SK-N-SH (cell line): ENCODE measurements at regions not wholly inside any gene's neighbourhood (a gene's known extent, or its start where the extent isn't known, plus 50 kb on each side); places are given as distances from the start of the nearest gene placed in this dataset.

ENCODE experiments used
- CTCF ChIA-PET: fragments of 300-600, 350-600 bp; formaldehyde crosslinking; extraction: SDS; loops from one replicate; lab custom pipeline; 2021; lab: Yijun Ruan, JAX
- POLR2A ChIA-PET: fragments of 350-600 bp; sonication (Branson Sonifier 250); formaldehyde crosslinking; extraction: SDS; loops from one replicate; lab custom pipeline; 2020; ENCODE audit warnings: antibody characterized with exemption, inconsistent platforms; lab: Yijun Ruan, JAX
- DNase-seq: peaks from one replicate; pipeline ENCODE4 v3.0.0; 2012
- H2AFZ ChIP-seq: fragments of 200-600 bp; sonication (generic); 2 replicates; pipeline ENCODE4 v1.8.1; 2016; ENCODE audit warnings: antibody characterized with exemption, mild to moderate bottlenecking, low read depth
- H3F3A ChIP-seq: fragments of 200-600 bp; sonication (generic); replicated peaks from 2 replicates; pipeline ENCODE3; 2016; ENCODE audit warnings: antibody characterized with exemption, mild to moderate bottlenecking; ENCODE audit not compliant: insufficient read depth
- H3K27ac ChIP-seq, 2 experiments: fragments of 200-500 bp in 1 of 2; fragments of 200-600 bp in 1 of 2; sonication (Bioruptor generic) in 1 of 2; sonication (generic), shearing (Covaris generic) in 1 of 2; 2 replicates each; pipeline versions ENCODE4 v1.5.1 to v1.6.1; 2014 to 2016; ENCODE audit warnings: low read depth in 2 of 2, inconsistent platforms in 1 of 2, low read length in 1 of 2, mild to moderate bottlenecking in 1 of 2, mixed read lengths in 1 of 2
- H3K27me3 ChIP-seq: fragments of 200-600 bp; sonication (generic), shearing (Covaris generic); 2 replicates; pipeline ENCODE4 v1.6.1; 2016; ENCODE audit warnings: mixed run types; ENCODE audit not compliant: insufficient read depth
- H3K36me3 ChIP-seq, 2 experiments: fragments of 200-500 bp in 1 of 2; fragments of 200-600 bp in 1 of 2; sonication (Bioruptor generic) in 1 of 2; sonication (generic) in 1 of 2; replicated peaks in 1 of 2; 2 replicates each; pipeline versions ENCODE3 to v1.5.1; 2014 to 2016; ENCODE audit warnings: low read length in 1 of 2, mild to moderate bottlenecking in 1 of 2; ENCODE audit not compliant: insufficient read depth in 2 of 2, control insufficient read depth in 1 of 2
- H3K4me1 ChIP-seq, 2 experiments: fragments of 200-500 bp in 1 of 2; fragments of 200-600 bp in 1 of 2; sonication (Bioruptor generic) in 1 of 2; sonication (generic), shearing (Covaris generic) in 1 of 2; 2 replicates each; pipeline versions ENCODE4 v1.5.1 to v1.6.1; 2014 to 2016; ENCODE audit warnings: low read depth in 1 of 2, low read length in 1 of 2, mixed run types in 1 of 2; ENCODE audit not compliant: insufficient read depth in 2 of 2, control insufficient read depth in 1 of 2
- H3K4me2 ChIP-seq: fragments of 200-600 bp; sonication (generic), shearing (Covaris generic); 2 replicates; pipeline ENCODE4 v1.6.1; 2017; ENCODE audit warnings: mixed run types
- H3K4me3 ChIP-seq, 2 experiments: fragments of 200-500 bp in 1 of 2; fragments of 200-600 bp in 1 of 2; sonication (Bioruptor generic) in 1 of 2; sonication (generic), shearing (Covaris generic) in 1 of 2; 2 replicates each; pipeline versions ENCODE4 v1.5.1 to v1.8.1; 2014 to 2016; ENCODE audit warnings: low read depth in 2 of 2, inconsistent platforms in 1 of 2, low read length in 1 of 2, mild to moderate bottlenecking in 1 of 2, mixed read lengths in 1 of 2, moderate library complexity in 1 of 2
- H3K79me2 ChIP-seq: fragments of 200-600 bp; sonication (generic); 2 replicates; pipeline ENCODE4 v1.8.1; 2017; ENCODE audit warnings: mild to moderate bottlenecking; ENCODE audit not compliant: insufficient read depth
- H3K9ac ChIP-seq: fragments of 200-600 bp; sonication (generic); 2 replicates; pipeline ENCODE4 v1.6.1; 2017; ENCODE audit warnings: mixed run types
- H3K9me2 ChIP-seq: fragments of 200-600 bp; sonication (generic); 2 replicates; pipeline ENCODE4 v1.6.1; 2017; ENCODE audit warnings: mixed run types
- H3K9me3 ChIP-seq: fragments of 200-600 bp; sonication (generic); 2 replicates; pipeline ENCODE4 v1.6.1; 2017; ENCODE audit warnings: mixed run types, mild to moderate bottlenecking, moderate library complexity
- H4K20me1 ChIP-seq: fragments of 200-600 bp; sonication (generic); 2 replicates; pipeline ENCODE4 v1.6.1; 2017; ENCODE audit warnings: mild to moderate bottlenecking, mixed run types; ENCODE audit not compliant: insufficient read depth
- CHD2 ChIP-seq: fragments of 150-350 bp; IDR thresholded peaks from 2 replicates; pipeline ENCODE4 v1.6.1; 2018; ENCODE audit warnings: low read length; ENCODE audit not compliant: partially characterized antibody
- ELF1 ChIP-seq: IDR thresholded peaks from 2 replicates; pipeline ENCODE4 v1.4.0; 2012
- EP300 ChIP-seq, 2 experiments: IDR thresholded peaks; 2 replicates each; pipeline versions ENCODE4 v1.4.0 to v1.6.1; 2012; ENCODE audit warnings: borderline replicate concordance in 1 of 2, low read depth in 1 of 2, low read length in 1 of 2
- FOSL2 ChIP-seq: IDR thresholded peaks from 2 replicates; pipeline ENCODE4 v1.4.0; 2012; ENCODE audit warnings: low read depth, mild to moderate bottlenecking, moderate library complexity, borderline replicate concordance
- FOXJ3 ChIP-seq: sonication (generic); formaldehyde crosslinking; IDR thresholded peaks from 2 replicates; pipeline ENCODE4 v1.5.1; 2020; ENCODE audit warnings: mild to moderate bottlenecking, missing genetic modification reagents
- FOXM1 ChIP-seq: IDR thresholded peaks from 2 replicates; pipeline ENCODE4 v1.4.0; 2012; ENCODE audit warnings: low read depth, mild to moderate bottlenecking
- IRF3 ChIP-seq: fragments of 150-350 bp; IDR thresholded peaks from 2 replicates; pipeline ENCODE4 v1.6.1; 2016; ENCODE audit warnings: mild to moderate bottlenecking, low read depth, low read length
- MAX ChIP-seq: IDR thresholded peaks from 2 replicates; pipeline ENCODE4 v1.4.0; 2012; ENCODE audit warnings: low read depth
- MEF2A ChIP-seq: IDR thresholded peaks from 2 replicates; pipeline ENCODE4 v1.4.0; 2012; ENCODE audit warnings: low read depth, borderline replicate concordance
- MXI1 ChIP-seq: IDR thresholded peaks from 2 replicates; pipeline ENCODE4 v1.6.1; 2012; ENCODE audit warnings: mild to moderate bottlenecking, low read depth, low read length, improper control_type of control experiment
- RCOR1 ChIP-seq: fragments of 150-350 bp; IDR thresholded peaks from 2 replicates; pipeline ENCODE4 v1.6.1; 2017; ENCODE audit warnings: antibody characterized with exemption, low read length
- REST ChIP-seq: IDR thresholded peaks from 2 replicates; pipeline ENCODE4 v1.6.1; 2012; ENCODE audit warnings: mild to moderate bottlenecking, low read depth, low read length, moderate library complexity
- RFX5 ChIP-seq: IDR thresholded peaks from 2 replicates; pipeline ENCODE4 v1.6.1; 2012; ENCODE audit warnings: mild to moderate bottlenecking, improper control_type of control experiment, low read length
- RXRA ChIP-seq: IDR thresholded peaks from 2 replicates; pipeline ENCODE4 v1.4.0; 2012; ENCODE audit warnings: low read depth, mild to moderate bottlenecking, borderline replicate concordance
- TAF1 ChIP-seq: IDR thresholded peaks from 2 replicates; pipeline ENCODE4 v1.6.1; 2012; ENCODE audit warnings: low read depth, mild to moderate bottlenecking, low read length, moderate library complexity, borderline replicate concordance
- TEAD4 ChIP-seq: IDR thresholded peaks from 2 replicates; pipeline ENCODE4 v1.4.0; 2012; ENCODE audit warnings: mild to moderate bottlenecking, borderline replicate concordance; ENCODE audit not compliant: insufficient read depth
- YY1 ChIP-seq: IDR thresholded peaks from 2 replicates; pipeline ENCODE4 v1.4.0; 2012; ENCODE audit warnings: low read depth, mild to moderate bottlenecking
- WGBS: methylation state at CpG from one replicate; pipeline ENCODE4 v1.1.6; 2017; ENCODE audit warnings: low lambda C conversion rate; 5-methylcytosine and 5-hydroxymethylcytosine counted together
- TF ChIP-seq, protein P1 (sequence below): IDR thresholded peaks from 2 replicates; pipeline ENCODE4; 2012
- TF ChIP-seq, protein P2 (sequence below): IDR thresholded peaks from 2 replicates; pipeline ENCODE4 v1.4.0; 2012; ENCODE audit warnings: low read depth, borderline replicate concordance

DNA sequence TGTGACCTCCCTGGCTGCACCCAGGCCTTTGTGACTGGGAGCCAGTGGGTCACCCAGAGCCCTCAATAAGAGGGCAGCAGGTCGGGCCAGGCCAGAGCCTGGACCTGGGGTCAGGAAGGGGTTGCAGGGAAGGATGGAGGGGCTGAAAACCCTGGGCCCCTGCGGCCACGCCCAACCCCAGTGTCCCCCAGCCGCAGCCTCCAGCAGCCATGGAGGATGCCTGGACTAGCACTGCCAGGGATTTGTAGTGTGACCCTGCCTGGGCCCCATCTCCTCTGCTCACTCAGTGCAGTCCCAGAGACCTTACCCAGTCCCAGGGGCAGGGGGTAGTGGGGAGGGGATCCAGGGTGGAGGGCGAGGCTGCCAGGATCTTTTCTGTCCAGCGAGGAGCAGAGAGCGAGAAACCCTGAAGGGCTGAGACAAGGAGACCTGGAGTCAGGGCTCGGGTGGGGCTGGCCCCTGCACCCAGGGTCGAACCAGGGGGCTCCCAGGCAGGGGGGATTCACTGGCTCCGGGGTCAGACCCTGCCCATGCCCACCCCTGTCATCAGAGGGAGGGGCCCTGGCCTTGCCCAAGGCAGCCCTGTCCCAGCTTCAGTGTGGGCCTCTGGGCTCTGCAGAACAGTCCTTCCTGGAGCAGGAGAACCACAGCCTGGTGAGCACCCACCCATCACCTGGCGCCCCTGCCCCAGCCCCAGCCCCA is 187.5 kb downstream of the IGLL1 start:
- ChIA-PET POLR2A (no interaction called here), CTCF (interaction anchor here (1.2 kb wide), 1 partner anchor 78 kb away, joined by 3 read pairs; no protein-coding TSS in a partner anchor)
- H3K36me3 ChIP-seq = no peaks in the 10 kb centered on the region
- 0% methylated on average over 1 of the region's 11 CpGs for WGBS
- H2AFZ ChIP-seq = no peak overlapping the region
- no peak overlapping the region for H3K4me2 ChIP-seq
- H3K27ac ChIP-seq = no peak overlapping the region
- H3K4me1 ChIP-seq = peaks cover 0 to 11% of the 10 kb centered on the region in 2 experiments; a peak in 1 of 4 replicates
- TF ChIP-seq RXRA (no peak), RCOR1 (no peak), MXI1 (no peak), YY1 (no peak), CHD2 (no peak), MAX (no peak), RFX5 (no peak), ELF1 (no peak), IRF3 (no peak)
- no peaks in the 10 kb centered on the region for H3F3A ChIP-seq
- no peak for DNase-seq
- H4K20me1 ChIP-seq = no peaks in the 10 kb centered on the region
- H3K9me3 ChIP-seq = no peaks in the 10 kb centered on the region
- H3K27me3 ChIP-seq = no peaks in the 10 kb centered on the region
- no peaks in the 10 kb centered on the region for H3K9me2 ChIP-seq
- no peaks in the 10 kb centered on the region for H3K79me2 ChIP-seq
- H3K9ac ChIP-seq = no peak overlapping the region
- H3K4me3 ChIP-seq = no peak overlapping the region

DNA sequence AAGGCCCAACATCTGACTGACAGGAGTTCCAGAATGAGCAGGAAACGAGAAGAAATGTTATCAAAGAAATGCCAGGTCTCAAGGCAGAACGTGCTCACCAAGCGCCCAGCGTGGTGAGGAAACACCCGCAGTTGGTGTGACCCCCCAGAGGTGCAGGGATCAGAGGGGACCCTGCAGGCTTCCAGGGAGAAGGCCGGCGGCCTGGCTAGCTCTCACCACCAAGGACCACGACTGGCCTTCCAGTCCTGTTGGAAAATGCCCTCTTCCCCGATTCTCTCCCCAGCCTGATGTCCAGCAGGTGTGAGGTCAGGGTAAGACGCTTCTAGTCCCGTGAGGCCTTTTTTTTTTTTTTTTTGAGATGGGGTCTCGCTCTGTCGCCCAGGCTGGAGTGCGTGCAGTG is 189.1 kb downstream of the IGLL1 start:
- Histone ChIP-seq H3K79me2 (no peaks in the 10 kb centered on the region), H3K9ac (no peak overlapping the region), H3K9me2 (no peaks in the 10 kb centered on the region), H2AFZ (no peak overlapping the region), H3K4me3 (no peak overlapping the region), H3K9me3 (no peaks in the 10 kb centered on the region), H3K27me3 (no peaks in the 10 kb centered on the region), H3K27ac (no peak overlapping the region), H3F3A (no peaks in the 10 kb centered on the region), H4K20me1 (no peaks in the 10 kb centered on the region), H3K4me2 (no peak overlapping the region), H3K36me3 (no peaks in the 10 kb centered on the region), H3K4me1 (no peaks in the 10 kb centered on the region; a peak in 1 of 4 replicates)
- WGBS = 86% methylated on average over 12 of the region's 14 CpGs
- CTCF ChIA-PET = interaction anchor here (1.8 kb wide), 1 partner anchor 148 kb away, joined by 5 read pairs; no protein-coding TSS in a partner anchor
- POLR2A ChIA-PET = no interaction called here
- DNase-seq = no peak
- TF ChIP-seq, protein P1, sequence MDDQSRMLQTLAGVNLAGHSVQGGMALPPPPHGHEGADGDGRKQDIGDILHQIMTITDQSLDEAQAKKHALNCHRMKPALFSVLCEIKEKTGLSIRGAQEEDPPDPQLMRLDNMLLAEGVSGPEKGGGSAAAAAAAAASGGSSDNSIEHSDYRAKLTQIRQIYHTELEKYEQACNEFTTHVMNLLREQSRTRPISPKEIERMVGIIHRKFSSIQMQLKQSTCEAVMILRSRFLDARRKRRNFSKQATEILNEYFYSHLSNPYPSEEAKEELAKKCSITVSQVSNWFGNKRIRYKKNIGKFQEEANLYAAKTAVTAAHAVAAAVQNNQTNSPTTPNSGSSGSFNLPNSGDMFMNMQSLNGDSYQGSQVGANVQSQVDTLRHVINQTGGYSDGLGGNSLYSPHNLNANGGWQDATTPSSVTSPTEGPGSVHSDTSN = no peak
- TF ChIP-seq FOXJ3 (CRISPR knock-in tag) (no peak), MEF2A (no peak), CHD2 (no peak), EP300 (IDR thresholded peaks at IDR 0.05; ENCODE audit: borderline replicate concordance in 1 of 2, low read depth in 1 of 2, low read length in 1 of 2) (no peak), ELF1 (no peak), FOXM1 (no peak), REST (no peak), TAF1 (no peak), TEAD4 (no peak), FOSL2 (no peak)
- TF ChIP-seq, protein P2, sequence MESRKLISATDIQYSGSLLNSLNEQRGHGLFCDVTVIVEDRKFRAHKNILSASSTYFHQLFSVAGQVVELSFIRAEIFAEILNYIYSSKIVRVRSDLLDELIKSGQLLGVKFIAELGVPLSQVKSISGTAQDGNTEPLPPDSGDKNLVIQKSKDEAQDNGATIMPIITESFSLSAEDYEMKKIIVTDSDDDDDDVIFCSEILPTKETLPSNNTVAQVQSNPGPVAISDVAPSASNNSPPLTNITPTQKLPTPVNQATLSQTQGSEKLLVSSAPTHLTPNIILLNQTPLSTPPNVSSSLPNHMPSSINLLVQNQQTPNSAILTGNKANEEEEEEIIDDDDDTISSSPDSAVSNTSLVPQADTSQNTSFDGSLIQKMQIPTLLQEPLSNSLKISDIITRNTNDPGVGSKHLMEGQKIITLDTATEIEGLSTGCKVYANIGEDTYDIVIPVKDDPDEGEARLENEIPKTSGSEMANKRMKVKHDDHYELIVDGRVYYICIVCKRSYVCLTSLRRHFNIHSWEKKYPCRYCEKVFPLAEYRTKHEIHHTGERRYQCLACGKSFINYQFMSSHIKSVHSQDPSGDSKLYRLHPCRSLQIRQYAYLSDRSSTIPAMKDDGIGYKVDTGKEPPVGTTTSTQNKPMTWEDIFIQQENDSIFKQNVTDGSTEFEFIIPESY = no peak
